Transverse colon (tissue), 4 donors: ENCODE measurements at regions not wholly inside any gene's neighbourhood (a gene's known extent, or its start where the extent isn't known, plus 50 kb on each side); places are given as distances from the start of the nearest gene placed in this dataset.

ENCODE experiments used
- EP300 ChIP-seq: sonication (generic); formaldehyde crosslinking; IDR thresholded peaks from one replicate; pipeline ENCODE4 v1.6.1; 2017; ENCODE audit warnings: antibody characterized with exemption, low read depth
- POLR2A ChIP-seq: fragments of 450-650 bp; IDR thresholded peaks from one replicate; pipeline ENCODE4 v1.6.1; 2016; ENCODE audit warnings: antibody characterized with exemption, mild to moderate bottlenecking, moderate library complexity
- POLR2AphosphoS5 ChIP-seq, 3 donors: sonication (generic); formaldehyde crosslinking; IDR thresholded peaks; one replicate each; pipeline ENCODE4 v1.6.1; 2016; ENCODE audit warnings: antibody characterized with exemption in 3 of 3
- TF ChIP-seq, protein P1 (sequence below), 5 experiments: fragments of 200-600 bp in 3 of 5; fragments of 450-650 bp in 2 of 5; sonication (generic) in 3 of 5; IDR thresholded peaks; 1 replicate in 2 of 5; 2 replicates in 3 of 5; pipeline ENCODE4 v1.5.1; 2016 to 2017; ENCODE audit warnings: antibody characterized with exemption in 5 of 5, inconsistent platforms in 3 of 5, mild to moderate bottlenecking in 2 of 5, moderate library complexity in 1 of 5

DNA sequence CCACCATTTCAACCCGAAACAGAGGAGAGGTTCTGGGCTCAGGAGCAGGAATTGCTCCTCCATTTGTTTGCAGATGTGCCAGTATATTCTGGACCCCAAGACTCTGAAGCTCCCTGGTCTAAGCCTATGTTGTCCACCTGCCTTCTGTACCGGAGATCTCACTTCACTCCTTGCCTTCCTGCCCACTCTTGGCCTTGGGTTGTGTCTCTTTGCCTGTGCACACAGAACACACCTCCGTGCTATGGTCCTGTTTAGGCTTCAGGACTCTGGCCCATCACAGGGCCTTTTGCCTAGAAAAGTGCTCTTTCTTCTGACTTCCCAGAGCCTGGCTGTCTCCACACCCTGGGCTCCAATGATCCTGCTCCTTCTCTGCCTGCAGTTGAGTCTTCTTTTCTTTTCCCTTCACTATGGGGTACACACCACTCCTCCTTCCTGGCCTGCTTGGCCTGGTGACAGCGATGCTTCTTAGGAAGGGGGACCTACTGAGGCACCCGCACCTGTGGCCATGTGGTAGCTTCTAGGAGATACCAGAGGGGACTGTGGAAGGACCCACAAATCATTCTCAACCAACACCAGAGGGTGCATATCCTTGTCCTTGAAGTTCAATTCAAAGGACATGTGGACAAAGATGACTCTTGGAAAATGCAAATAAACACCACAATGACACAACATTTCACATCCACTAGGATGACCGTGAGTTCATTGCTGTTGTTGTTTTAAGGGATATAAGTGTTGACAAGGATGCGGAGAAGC, 75.1 kb downstream of the FOXA2 start:
- TF ChIP-seq, protein P1, sequence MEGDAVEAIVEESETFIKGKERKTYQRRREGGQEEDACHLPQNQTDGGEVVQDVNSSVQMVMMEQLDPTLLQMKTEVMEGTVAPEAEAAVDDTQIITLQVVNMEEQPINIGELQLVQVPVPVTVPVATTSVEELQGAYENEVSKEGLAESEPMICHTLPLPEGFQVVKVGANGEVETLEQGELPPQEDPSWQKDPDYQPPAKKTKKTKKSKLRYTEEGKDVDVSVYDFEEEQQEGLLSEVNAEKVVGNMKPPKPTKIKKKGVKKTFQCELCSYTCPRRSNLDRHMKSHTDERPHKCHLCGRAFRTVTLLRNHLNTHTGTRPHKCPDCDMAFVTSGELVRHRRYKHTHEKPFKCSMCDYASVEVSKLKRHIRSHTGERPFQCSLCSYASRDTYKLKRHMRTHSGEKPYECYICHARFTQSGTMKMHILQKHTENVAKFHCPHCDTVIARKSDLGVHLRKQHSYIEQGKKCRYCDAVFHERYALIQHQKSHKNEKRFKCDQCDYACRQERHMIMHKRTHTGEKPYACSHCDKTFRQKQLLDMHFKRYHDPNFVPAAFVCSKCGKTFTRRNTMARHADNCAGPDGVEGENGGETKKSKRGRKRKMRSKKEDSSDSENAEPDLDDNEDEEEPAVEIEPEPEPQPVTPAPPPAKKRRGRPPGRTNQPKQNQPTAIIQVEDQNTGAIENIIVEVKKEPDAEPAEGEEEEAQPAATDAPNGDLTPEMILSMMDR (IDR thresholded peaks at IDR 0.05) = no peak
- TF ChIP-seq POLR2AphosphoS5 (IDR thresholded peaks at IDR 0.05) (no peak), POLR2A (no peak), EP300 (no peak)
